SK-N-SH treated with all-trans-retinoic acid at 6 μM for 48 hours (cell line): ENCODE measurements at regions not wholly inside any gene's neighbourhood (a gene's known extent, or its start where the extent isn't known, plus 50 kb on each side); places are given as distances from the start of the nearest gene placed in this dataset.

ENCODE experiments used
- ATAC-seq: fragments of 200-7000 bp; cut with Tn5 transposase; 3 replicates; pipeline ENCODE4 v1.9.1; 2020; ENCODE audit warnings: mild to moderate bottlenecking, moderate library complexity
- ARNTL ChIP-seq: fragments of 450-650 bp; formaldehyde crosslinking; IDR thresholded peaks from 2 replicates; pipeline ENCODE4 v1.5.0; 2020; ENCODE audit warnings: low read depth, mild to moderate bottlenecking, moderate library complexity, borderline replicate concordance
- BACH2 ChIP-seq: fragments of 250-450 bp; sonication (Bioruptor Pico); IDR thresholded peaks from 2 replicates; pipeline ENCODE4 v1.9.0; 2021; ENCODE audit warnings: mild to moderate bottlenecking, borderline replicate concordance
- CREB5 ChIP-seq: fragments of 250-450 bp; sonication (Bioruptor Pico); IDR thresholded peaks from 2 replicates; pipeline ENCODE4 v1.5.1; 2020; ENCODE audit warnings: low read depth, mild to moderate bottlenecking, moderate library complexity
- CSDC2 ChIP-seq: fragments of 250-450 bp; sonication (Bioruptor Pico); IDR thresholded peaks from 2 replicates; pipeline ENCODE4 v1.5.0; 2020; ENCODE audit warnings: mild to moderate bottlenecking, moderate library complexity
- CSRNP3 ChIP-seq: fragments of 250-450 bp; sonication (Bioruptor Pico); IDR thresholded peaks from 2 replicates; pipeline ENCODE4 v1.5.1; 2021; ENCODE audit warnings: mild to moderate bottlenecking, moderate library complexity
- ESRRG ChIP-seq: fragments of 250-450 bp; sonication (Bioruptor Pico); IDR thresholded peaks from 2 replicates; pipeline ENCODE4 v1.6.1; 2021; ENCODE audit warnings: mild to moderate bottlenecking
- GLIS3 ChIP-seq: fragments of 250-450 bp; sonication (Bioruptor Pico); IDR thresholded peaks from 2 replicates; pipeline ENCODE4 v1.5.0; 2020; ENCODE audit warnings: mild to moderate bottlenecking, moderate library complexity
- ISL1 ChIP-seq: fragments of 250-450 bp; sonication (Bioruptor Pico); IDR thresholded peaks from 2 replicates; pipeline ENCODE4 v2.1.2; 2022; ENCODE audit warnings: mild to moderate bottlenecking, moderate library complexity
- OSR1 ChIP-seq: fragments of 250-450 bp; sonication (Bioruptor Pico); IDR thresholded peaks from 2 replicates; pipeline ENCODE4 v1.8.0; 2022; ENCODE audit warnings: moderate library complexity, mild to moderate bottlenecking, inconsistent platforms
- PPARA ChIP-seq: fragments of 250-450 bp; sonication (Bioruptor Pico); IDR thresholded peaks from 2 replicates; pipeline ENCODE4 v1.5.0; 2020; ENCODE audit warnings: mild to moderate bottlenecking, borderline replicate concordance
- RARB ChIP-seq: fragments of 250-450 bp; sonication (Bioruptor Pico); IDR thresholded peaks from 2 replicates; pipeline ENCODE4 v1.8.0; 2021; ENCODE audit warnings: mild to moderate bottlenecking, moderate library complexity
- SNAI2 ChIP-seq: fragments of 250-450 bp; sonication (Bioruptor Pico); IDR thresholded peaks from 2 replicates; pipeline ENCODE4 v1.5.0; 2020; ENCODE audit warnings: mild to moderate bottlenecking, moderate library complexity
- TCF4 ChIP-seq: fragments of 250-450 bp; sonication (Bioruptor Pico); IDR thresholded peaks from 2 replicates; pipeline ENCODE4 v1.8.0; 2021; ENCODE audit warnings: mild to moderate bottlenecking, moderate library complexity, borderline replicate concordance
- TOX ChIP-seq: fragments of 250-450 bp; sonication (Bioruptor Pico); IDR thresholded peaks from 2 replicates; pipeline ENCODE4 v1.8.0; 2021; ENCODE audit warnings: mild to moderate bottlenecking, moderate library complexity, borderline replicate concordance
- ZC3H10 ChIP-seq: fragments of 250-450 bp; sonication (Bioruptor Pico); IDR thresholded peaks from 2 replicates; pipeline ENCODE4 v1.5.1; 2021; ENCODE audit warnings: mild to moderate bottlenecking, moderate library complexity
- ZFP3 ChIP-seq: fragments of 250-450 bp; sonication (Bioruptor Pico); IDR thresholded peaks from 2 replicates; pipeline ENCODE4 v1.5.0; 2020; ENCODE audit warnings: mild to moderate bottlenecking, moderate library complexity
- ZFP30 ChIP-seq: fragments of 450-650 bp; formaldehyde crosslinking; IDR thresholded peaks from 2 replicates; pipeline ENCODE4 v1.5.0; 2022; ENCODE audit warnings: mild to moderate bottlenecking, moderate library complexity
- ZNF565 ChIP-seq: fragments of 450-650 bp; formaldehyde crosslinking; conservative IDR thresholded peaks from 2 replicates; pipeline ENCODE4 v1.5.0; 2020; ENCODE audit warnings: low read depth, mild to moderate bottlenecking, moderate library complexity
- ZNF70 ChIP-seq: fragments of 450-650 bp; formaldehyde crosslinking; IDR thresholded peaks from 2 replicates; pipeline ENCODE4 v1.5.0; 2020; ENCODE audit warnings: mild to moderate bottlenecking, moderate library complexity
- ZNF8 ChIP-seq: fragments of 450-650 bp; formaldehyde crosslinking; IDR thresholded peaks from 2 replicates; pipeline ENCODE4 v1.5.0; 2020; ENCODE audit warnings: mild to moderate bottlenecking, moderate library complexity
- TF ChIP-seq, protein P1 (sequence below): fragments of 250-450 bp; sonication (Bioruptor Pico); IDR thresholded peaks from 2 replicates; pipeline ENCODE4 v1.8.0; 2020; ENCODE audit warnings: mild to moderate bottlenecking, moderate library complexity, borderline replicate concordance
- TF ChIP-seq, protein P2 (sequence below): fragments of 250-450 bp; sonication (Bioruptor Pico); IDR thresholded peaks from 2 replicates; pipeline ENCODE4 v1.8.0; 2021; ENCODE audit warnings: low read depth, mild to moderate bottlenecking, moderate library complexity, borderline replicate concordance

- no peak for ATAC-seq
- TF ChIP-seq ZNF70 (CRISPR knock-in tag) (no peak), TCF4 (CRISPR knock-in tag) (no peak), ZFP3 (no peak), ISL1 (CRISPR knock-in tag) (no peak), TOX (CRISPR knock-in tag) (no peak), RARB (no peak), ZC3H10 (CRISPR knock-in tag) (no peak)
- TF ChIP-seq, protein P1, sequence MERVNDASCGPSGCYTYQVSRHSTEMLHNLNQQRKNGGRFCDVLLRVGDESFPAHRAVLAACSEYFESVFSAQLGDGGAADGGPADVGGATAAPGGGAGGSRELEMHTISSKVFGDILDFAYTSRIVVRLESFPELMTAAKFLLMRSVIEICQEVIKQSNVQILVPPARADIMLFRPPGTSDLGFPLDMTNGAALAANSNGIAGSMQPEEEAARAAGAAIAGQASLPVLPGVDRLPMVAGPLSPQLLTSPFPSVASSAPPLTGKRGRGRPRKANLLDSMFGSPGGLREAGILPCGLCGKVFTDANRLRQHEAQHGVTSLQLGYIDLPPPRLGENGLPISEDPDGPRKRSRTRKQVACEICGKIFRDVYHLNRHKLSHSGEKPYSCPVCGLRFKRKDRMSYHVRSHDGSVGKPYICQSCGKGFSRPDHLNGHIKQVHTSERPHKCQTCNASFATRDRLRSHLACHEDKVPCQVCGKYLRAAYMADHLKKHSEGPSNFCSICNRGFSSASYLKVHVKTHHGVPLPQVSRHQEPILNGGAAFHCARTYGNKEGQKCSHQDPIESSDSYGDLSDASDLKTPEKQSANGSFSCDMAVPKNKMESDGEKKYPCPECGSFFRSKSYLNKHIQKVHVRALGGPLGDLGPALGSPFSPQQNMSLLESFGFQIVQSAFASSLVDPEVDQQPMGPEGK, result no peak
These were observed 590.3 kb upstream of the GOT2 start for GRCh38 chr16:59324462-59324861.

DNA sequence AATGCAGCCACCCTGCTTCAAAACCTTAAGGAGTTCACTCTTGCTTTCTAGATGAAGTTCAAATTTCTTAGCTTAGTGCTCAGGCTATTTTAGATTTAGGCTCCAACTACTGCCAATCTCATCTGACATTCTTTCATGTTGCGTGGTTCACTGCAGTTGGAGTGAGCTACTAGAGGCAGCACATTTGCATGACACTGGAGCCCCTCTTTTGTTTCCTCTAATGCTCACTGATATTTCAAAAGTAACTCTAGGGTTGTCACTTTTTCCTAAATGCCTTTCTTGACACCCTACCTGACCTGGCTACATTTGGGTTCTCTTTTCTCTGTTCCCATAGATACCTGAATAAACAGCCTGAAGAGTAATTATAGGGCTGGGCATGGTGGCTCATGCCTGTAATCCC is 586.5 kb upstream of the GOT2 start:
- no peak for TF ChIP-seq SNAI2 (CRISPR knock-in tag)
- TF ChIP-seq CSRNP3 (CRISPR knock-in tag), result no peak
- TF ChIP-seq CREB5, result no peak
- TF ChIP-seq TCF4 (CRISPR knock-in tag), result no peak
- TF ChIP-seq ZNF8 (CRISPR knock-in tag), result no peak
- TF ChIP-seq ISL1 (CRISPR knock-in tag), result no peak
- TF ChIP-seq ZNF565 (CRISPR knock-in tag), result no peak
- no peak for TF ChIP-seq GLIS3
- no peak for TF ChIP-seq ARNTL
- no peak for ATAC-seq

DNA sequence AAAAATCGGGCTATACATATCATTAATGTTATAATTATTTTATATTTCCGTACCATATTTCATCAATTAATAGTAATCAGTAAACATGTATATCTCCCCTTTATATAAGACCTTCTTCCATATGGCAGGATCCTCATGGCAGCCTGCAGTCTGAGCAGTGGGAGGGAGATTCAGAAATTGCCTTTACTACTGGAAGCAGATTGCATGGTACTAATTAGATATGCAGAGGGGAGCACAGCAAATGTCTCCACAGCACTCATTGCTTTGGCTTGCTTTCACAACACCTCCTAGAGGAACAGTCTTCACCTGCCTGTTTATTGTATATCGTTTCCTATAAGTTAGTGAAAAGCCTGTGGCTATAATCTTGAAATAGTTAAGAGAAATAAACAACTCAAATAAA is 585.8 kb upstream of the GOT2 start:
- TF ChIP-seq TOX (CRISPR knock-in tag) (no peak), TCF4 (CRISPR knock-in tag) (no peak), ESRRG (CRISPR knock-in tag) (no peak), CSDC2 (CRISPR knock-in tag) (no peak), ISL1 (CRISPR knock-in tag) (no peak)
- no peak for ATAC-seq

- TF ChIP-seq GLIS3, result no peak
- ATAC-seq, result no peak
These were observed 571.7 kb upstream of the GOT2 start for GRCh38 chr16:59305850-59306249.

DNA sequence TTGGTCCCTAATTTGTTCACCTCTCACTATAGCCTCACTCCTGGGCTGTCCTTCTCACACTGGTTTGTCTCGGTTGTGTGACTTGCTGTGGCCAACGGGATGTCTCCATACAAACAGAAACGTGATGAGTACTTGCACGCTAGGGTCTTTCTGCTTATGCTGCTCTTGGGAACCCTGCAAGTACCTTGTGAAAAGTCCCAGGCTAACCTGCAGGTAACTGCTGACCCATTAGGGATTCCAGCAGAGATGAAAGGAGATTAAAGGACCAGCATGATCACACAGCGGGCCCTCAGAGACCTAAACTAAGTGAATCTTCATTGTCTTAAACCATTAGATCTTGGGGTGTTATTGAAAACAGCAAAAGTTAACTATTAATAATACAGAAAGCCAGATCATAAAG is 562.8 kb upstream of the GOT2 start:
- no peak for ATAC-seq

More for the DNA sequence above, 562.8 kb upstream of the GOT2 start:
- TF ChIP-seq ZFP3 (no peak), ZC3H10 (CRISPR knock-in tag) (no peak), SNAI2 (CRISPR knock-in tag) (no peak), ISL1 (CRISPR knock-in tag) (no peak), ZNF70 (CRISPR knock-in tag) (no peak), BACH2 (CRISPR knock-in tag) (no peak), ARNTL (no peak), CREB5 (no peak), ZFP30 (no peak), OSR1 (no peak), RARB (no peak), PPARA (CRISPR knock-in tag) (no peak), ZNF8 (CRISPR knock-in tag) (no peak), CSRNP3 (CRISPR knock-in tag) (no peak), GLIS3 (no peak), CSDC2 (CRISPR knock-in tag) (no peak), TOX (CRISPR knock-in tag) (no peak), ESRRG (CRISPR knock-in tag) (no peak)
- TF ChIP-seq, protein P2, sequence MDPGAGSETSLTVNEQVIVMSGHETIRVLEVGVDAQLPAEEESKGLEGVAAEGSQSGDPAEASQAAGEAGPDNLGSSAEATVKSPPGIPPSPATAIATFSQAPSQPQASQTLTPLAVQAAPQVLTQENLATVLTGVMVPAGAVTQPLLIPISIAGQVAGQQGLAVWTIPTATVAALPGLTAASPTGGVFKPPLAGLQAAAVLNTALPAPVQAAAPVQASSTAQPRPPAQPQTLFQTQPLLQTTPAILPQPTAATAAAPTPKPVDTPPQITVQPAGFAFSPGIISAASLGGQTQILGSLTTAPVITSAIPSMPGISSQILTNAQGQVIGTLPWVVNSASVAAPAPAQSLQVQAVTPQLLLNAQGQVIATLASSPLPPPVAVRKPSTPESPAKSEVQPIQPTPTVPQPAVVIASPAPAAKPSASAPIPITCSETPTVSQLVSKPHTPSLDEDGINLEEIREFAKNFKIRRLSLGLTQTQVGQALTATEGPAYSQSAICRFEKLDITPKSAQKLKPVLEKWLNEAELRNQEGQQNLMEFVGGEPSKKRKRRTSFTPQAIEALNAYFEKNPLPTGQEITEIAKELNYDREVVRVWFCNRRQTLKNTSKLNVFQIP (CRISPR knock-in tag), result no peak
